Uterus (tissue), 3 donors: ENCODE measurements at regions not wholly inside any gene's neighbourhood (a gene's known extent, or its start where the extent isn't known, plus 50 kb on each side); places are given as distances from the start of the nearest gene placed in this dataset.

Experiments used
- DNase-seq, 2 donors: peaks; one replicate each; pipeline ENCODE4 v3.0.0-alpha.2; 2019 to 2020
- H3K27ac ChIP-seq, 2 donors: fragments of 200-600 bp; sonication (generic); 1 replicate in 1 of 2; 2 replicates in 1 of 2; pipeline ENCODE4 v1.5.1; 2016 to 2018
- H3K27me3 ChIP-seq, 2 donors: fragments of 200-600 bp; sonication (generic); one replicate each; pipeline ENCODE4 v1.5.1; 2018 to 2019; ENCODE audit warnings: control low read depth in 1 of 2
- H3K36me3 ChIP-seq, 2 donors: fragments of 200-600 bp; sonication (generic); one replicate each; pipeline ENCODE4 v1.5.1; 2019; ENCODE audit warnings: control low read depth in 1 of 2
- H3K4me1 ChIP-seq, 2 donors: fragments of 200-600 bp; sonication (generic); one replicate each; pipeline ENCODE4 v1.5.1; 2018 to 2019; ENCODE audit warnings: control low read depth in 1 of 2
- H3K4me3 ChIP-seq, 2 donors: fragments of 200-600 bp; sonication (generic); 1 replicate in 1 of 2; 2 replicates in 1 of 2; pipeline ENCODE4 v1.5.1; 2018 to 2019; ENCODE audit warnings: mild to moderate bottlenecking in 1 of 2
- H3K9me3 ChIP-seq, 2 donors: fragments of 200-600 bp; sonication (generic); one replicate each; pipeline ENCODE4 v1.5.1; 2019; ENCODE audit warnings: control low read depth in 1 of 2
- CTCF ChIP-seq, 4 experiments: fragments of 200-600 bp in 2 of 4; fragments of 450-650 bp in 2 of 4; sonication (generic) in 2 of 4; IDR thresholded peaks; one replicate each; pipeline ENCODE4 v1.5.1; 2016 to 2019; ENCODE audit warnings: antibody characterized with exemption in 4 of 4, mild to moderate bottlenecking in 2 of 4, moderate library complexity in 1 of 4
- POLR2A ChIP-seq, 2 donors: fragments of 450-650 bp; IDR thresholded peaks; one replicate each; pipeline ENCODE4 v1.6.1; 2016; ENCODE audit warnings: antibody characterized with exemption in 2 of 2, mild to moderate bottlenecking in 1 of 2, moderate library complexity in 1 of 2
- intact Hi-C: fragments of 100-400 bp; cut with DNase I; formaldehyde crosslinking; loops from one replicate; pipeline ENCODE4 v1.15.1; 2023; ENCODE audit warnings: low total_unique reads
- donor health status: DM: yes; HTN: yes; CAD: no.

GRCh38 chr14:36027354-36027753, 149.2 kb downstream of the PTCSC3 start:
- Histone ChIP-seq H3K27ac (no peak overlapping the region), H3K4me1 (no peaks in the 10 kb centered on the region), H3K36me3 (no peaks in the 10 kb centered on the region), H3K4me3 (no peak overlapping the region), H3K27me3 (no peaks in the 10 kb centered on the region), H3K9me3 (no peaks in the 10 kb centered on the region)
- DNase-seq, result no peak
- intact Hi-C loops, result no loop called here
- TF ChIP-seq POLR2A (IDR thresholded peaks at IDR 0.05), result no peak
- no peak for TF ChIP-seq CTCF (IDR thresholded peaks at IDR 0.05)

- no peaks in the 10 kb centered on the region for H3K4me1 ChIP-seq
- no peaks in the 10 kb centered on the region for H3K36me3 ChIP-seq
- H3K9me3 ChIP-seq, result no peaks in the 10 kb centered on the region
- TF ChIP-seq POLR2A (IDR thresholded peaks at IDR 0.05) (no peak), CTCF (IDR thresholded peaks at IDR 0.05) (no peak)
- no peaks in the 10 kb centered on the region for H3K27me3 ChIP-seq
- no peak overlapping the region for H3K4me3 ChIP-seq
- intact Hi-C loops, result no loop called here
- no peak for DNase-seq
- H3K27ac ChIP-seq, result no peak overlapping the region
These were observed 153.6 kb downstream of the PTCSC3 start for GRCh38 chr14:36022765-36023410.

- no peaks in the 10 kb centered on the region for H3K27me3 ChIP-seq
- no peak for DNase-seq
- no peak overlapping the region for H3K4me3 ChIP-seq
- no peaks in the 10 kb centered on the region for H3K4me1 ChIP-seq
- H3K36me3 ChIP-seq, result no peaks in the 10 kb centered on the region
- intact Hi-C loops, result no loop called here
- no peak overlapping the region for H3K27ac ChIP-seq
- no peak for TF ChIP-seq POLR2A (IDR thresholded peaks at IDR 0.05)
- no peak for TF ChIP-seq CTCF (IDR thresholded peaks at IDR 0.05)
- H3K9me3 ChIP-seq, result no peaks in the 10 kb centered on the region
These were observed 154.8 kb downstream of the PTCSC3 start for GRCh38 chr14:36021591-36022320.

GRCh38 chr14:36021030-36021422, 155.5 kb downstream of the PTCSC3 start:
- no peaks in the 10 kb centered on the region for H3K36me3 ChIP-seq
- H3K27me3 ChIP-seq, result no peaks in the 10 kb centered on the region
- no peaks in the 10 kb centered on the region for H3K4me1 ChIP-seq
- intact Hi-C loops, result no loop called here
- no peak overlapping the region for H3K4me3 ChIP-seq
- TF ChIP-seq CTCF (IDR thresholded peaks at IDR 0.05) (no peak), POLR2A (IDR thresholded peaks at IDR 0.05) (no peak)
- no peaks in the 10 kb centered on the region for H3K9me3 ChIP-seq
- no peak overlapping the region for H3K27ac ChIP-seq
- no peak for DNase-seq
